ENCODE measurements at regions not wholly inside any gene's neighbourhood (a gene's known extent, or its start where the extent isn't known, plus 50 kb on each side); places are given as distances from the start of the nearest gene placed in this dataset.
"Not testable (repeated sequence)": the region's sequence is repeated elsewhere in the genome, so short reads cannot be mapped to it uniquely, and the experiment has no call there.

DNA sequence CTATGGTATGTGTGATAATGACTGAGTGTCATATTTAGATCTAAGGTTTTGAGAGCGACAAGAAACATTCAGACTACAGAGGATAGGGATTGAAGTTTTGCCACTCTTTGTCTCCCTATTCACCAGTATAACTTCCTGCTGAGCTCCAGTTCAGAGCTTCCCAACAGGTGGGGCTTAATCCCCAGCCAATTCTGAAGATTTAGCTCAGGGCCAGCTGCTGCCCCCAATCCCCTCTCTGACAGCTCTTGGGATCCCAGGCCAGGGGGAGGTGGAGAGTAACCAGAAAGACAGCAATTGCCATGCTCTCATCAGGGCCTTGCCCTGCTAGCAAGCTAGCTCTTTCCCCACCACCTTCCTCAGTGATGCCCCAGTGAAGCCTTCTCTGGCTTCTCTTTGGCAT, 57.8 kb downstream of the TRIL start:
- no peak overlapping the region for H2BK120ac ChIP-seq (ENCODE audit: low read depth, low read length)
- H2BK15ac ChIP-seq (ENCODE audit: low read length) = no peak overlapping the region
- H4K8ac ChIP-seq (ENCODE audit: low read depth, low read length) = no peak overlapping the region
- WGBS, 2 donors (ENCODE audit: extremely low coverage in 2 of 2, insufficient read length in 2 of 2, insufficient replicate concordance in 1 of 2) = no CpG with 5 or more reads among the region's 1 CpG
- H3K4me3 ChIP-seq (ENCODE audit: low read length in 2 of 2) = no peak overlapping the region
- H2AK5ac ChIP-seq (ENCODE audit: low read depth, low read length) = no peak overlapping the region
- no peak overlapping the region for H2BK5ac ChIP-seq (ENCODE audit: low read length)
- H3K18ac ChIP-seq (ENCODE audit: low read length) = peak overlapping the region; percentile 24
- no peak overlapping the region for H2BK12ac ChIP-seq (ENCODE audit: low read length)
- no peaks in the 10 kb centered on the region for H3K9me3 ChIP-seq (replicated peaks in 1 of 2; ENCODE audit: control insufficient read depth in 2 of 2, insufficient read depth in 1 of 2, low read depth in 1 of 2, low read length in 2 of 2)
- H3K27me3 ChIP-seq (ENCODE audit: control insufficient read depth in 3 of 3, insufficient read depth in 3 of 3, low read depth in 1 of 3, low read length in 3 of 3) = no peaks in the 10 kb centered on the region
- no peak overlapping the region for H3K14ac ChIP-seq (ENCODE audit: low read length)
- H3K4me2 ChIP-seq (ENCODE audit: insufficient read depth, low read length, poor library complexity, severe bottlenecking) = no peak overlapping the region
- no peaks in the 10 kb centered on the region for H3K79me1 ChIP-seq (ENCODE audit: low read depth, low read length)
- H2AFZ ChIP-seq (ENCODE audit: low read length) = no peak overlapping the region
- peaks cover 0 to 14% of the 10 kb centered on the region in 2 donors for H3K4me1 ChIP-seq (ENCODE audit: control insufficient read depth in 2 of 2, insufficient read depth in 1 of 2, low read depth in 1 of 2, low read length in 2 of 2)
- no peak overlapping the region for H3K9ac ChIP-seq (ENCODE audit: low read depth, low read length, poor library complexity)
- H4K91ac ChIP-seq (ENCODE audit: low read depth, low read length, poor library complexity) = no peak overlapping the region
- peak overlapping the region; percentile 53 for H3K27ac ChIP-seq (replicated peaks; ENCODE audit: low read length)
- no peak for DNase-seq (ENCODE audit: low spot score)
- no peak overlapping the region for H3K4ac ChIP-seq (ENCODE audit: low read length)
- H3K36me3 ChIP-seq (replicated peaks in 1 of 2; ENCODE audit: control insufficient read depth in 2 of 2, insufficient read depth in 2 of 2, low read length in 2 of 2) = no peaks in the 10 kb centered on the region
- no peak overlapping the region for H3K23ac ChIP-seq (ENCODE audit: low read depth, low read length, poor library complexity)

DNA sequence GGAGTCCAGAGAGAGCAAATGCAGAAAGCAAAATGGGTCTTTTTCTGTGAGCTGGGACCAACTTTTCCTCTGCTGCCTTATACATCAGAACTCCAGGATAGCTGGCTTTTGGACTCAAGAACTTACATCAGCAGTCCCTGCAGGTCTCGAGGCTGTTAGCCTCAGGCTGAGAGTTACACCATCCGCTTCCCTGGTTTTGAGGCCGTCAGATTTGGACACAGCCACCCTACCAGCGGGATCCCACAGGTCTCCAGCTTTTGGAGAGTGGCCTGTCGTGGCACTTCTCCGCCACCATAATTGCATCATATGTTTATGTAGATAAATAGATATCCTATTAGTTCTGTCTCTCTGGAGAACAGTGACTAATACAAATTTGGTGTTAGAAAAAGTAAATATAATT, 64.2 kb downstream of the TRIL start:
- no peak for DNase-seq (ENCODE audit: low spot score)
- no peak overlapping the region for H3K4ac ChIP-seq (ENCODE audit: low read length)

DNA sequence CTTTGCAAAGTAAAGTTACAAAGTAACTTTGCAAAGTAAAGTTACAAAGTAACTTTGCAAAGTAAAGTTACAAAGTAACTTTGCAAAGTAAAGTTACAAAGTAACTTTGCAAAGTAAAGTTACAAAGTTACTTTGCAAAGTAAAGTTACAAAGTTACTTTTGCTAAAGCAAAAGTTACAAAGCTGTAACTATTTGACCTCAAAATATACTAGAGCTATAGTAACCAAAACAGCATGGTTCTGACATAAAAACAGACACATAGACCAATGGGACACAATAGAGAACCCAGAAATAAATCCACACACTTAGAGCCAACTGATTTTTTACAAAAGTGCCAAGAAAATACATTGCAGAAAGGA, 66.3 kb downstream of the TRIL start:
- H3K9me3 ChIP-seq (replicated peaks in 1 of 2; ENCODE audit: control insufficient read depth in 2 of 2, insufficient read depth in 1 of 2, low read depth in 1 of 2, low read length in 2 of 2); H3K14ac ChIP-seq (ENCODE audit: low read length); H3K27ac ChIP-seq (replicated peaks; ENCODE audit: low read length); H3K4me3 ChIP-seq (ENCODE audit: low read length in 2 of 2); DNase-seq (ENCODE audit: low spot score); H2AFZ ChIP-seq (ENCODE audit: low read length); H3K9ac ChIP-seq (ENCODE audit: low read depth, low read length, poor library complexity); H3K23ac ChIP-seq (ENCODE audit: low read depth, low read length, poor library complexity); H3K4ac ChIP-seq (ENCODE audit: low read length); H4K8ac ChIP-seq (ENCODE audit: low read depth, low read length); H3K27me3 ChIP-seq (ENCODE audit: control insufficient read depth in 3 of 3, insufficient read depth in 3 of 3, low read depth in 1 of 3, low read length in 3 of 3); H3K4me1 ChIP-seq (ENCODE audit: control insufficient read depth in 2 of 2, insufficient read depth in 1 of 2, low read depth in 1 of 2, low read length in 2 of 2); H3K79me1 ChIP-seq (ENCODE audit: low read depth, low read length); H2BK12ac ChIP-seq (ENCODE audit: low read length); H2AK5ac ChIP-seq (ENCODE audit: low read depth, low read length); H2BK15ac ChIP-seq (ENCODE audit: low read length); H3K36me3 ChIP-seq (replicated peaks in 1 of 2; ENCODE audit: control insufficient read depth in 2 of 2, insufficient read depth in 2 of 2, low read length in 2 of 2); H3K18ac ChIP-seq (ENCODE audit: low read length); H3K4me2 ChIP-seq (ENCODE audit: insufficient read depth, low read length, poor library complexity, severe bottlenecking); H4K91ac ChIP-seq (ENCODE audit: low read depth, low read length, poor library complexity); H2BK120ac ChIP-seq (ENCODE audit: low read depth, low read length); H2BK5ac ChIP-seq (ENCODE audit: low read length): not testable (repeated sequence)

More for the DNA sequence above, 64.2 kb downstream of the TRIL start:
- H2AFZ ChIP-seq (ENCODE audit: low read length) = no peak overlapping the region
- H3K27ac ChIP-seq (replicated peaks; ENCODE audit: low read length) = no peak overlapping the region
- H2BK120ac ChIP-seq (ENCODE audit: low read depth, low read length) = no peak overlapping the region
- no peaks in the 10 kb centered on the region for H3K79me1 ChIP-seq (ENCODE audit: low read depth, low read length)
- no peak overlapping the region for H3K23ac ChIP-seq (ENCODE audit: low read depth, low read length, poor library complexity)
- H3K36me3 ChIP-seq (replicated peaks in 1 of 2; ENCODE audit: control insufficient read depth in 2 of 2, insufficient read depth in 2 of 2, low read length in 2 of 2) = no peaks in the 10 kb centered on the region
- WGBS, 2 donors (ENCODE audit: extremely low coverage in 2 of 2, insufficient read length in 2 of 2, insufficient replicate concordance in 1 of 2) = no CpG with 5 or more reads among the region's 6 CpGs
- H3K14ac ChIP-seq (ENCODE audit: low read length) = no peak overlapping the region
- H4K8ac ChIP-seq (ENCODE audit: low read depth, low read length) = no peak overlapping the region
- no peak overlapping the region for H2AK5ac ChIP-seq (ENCODE audit: low read depth, low read length)
- H3K27me3 ChIP-seq (ENCODE audit: control insufficient read depth in 3 of 3, insufficient read depth in 3 of 3, low read depth in 1 of 3, low read length in 3 of 3) = no peaks in the 10 kb centered on the region
- H3K9ac ChIP-seq (ENCODE audit: low read depth, low read length, poor library complexity) = no peak overlapping the region
- H2BK5ac ChIP-seq (ENCODE audit: low read length) = no peak overlapping the region
- H3K18ac ChIP-seq (ENCODE audit: low read length) = peak overlapping the region; percentile 65
- H3K4me1 ChIP-seq (ENCODE audit: control insufficient read depth in 2 of 2, insufficient read depth in 1 of 2, low read depth in 1 of 2, low read length in 2 of 2) = peaks cover 0 to 6% of the 10 kb centered on the region in 2 donors
- no peak overlapping the region for H2BK12ac ChIP-seq (ENCODE audit: low read length)
- no peaks in the 10 kb centered on the region for H3K9me3 ChIP-seq (replicated peaks in 1 of 2; ENCODE audit: control insufficient read depth in 2 of 2, insufficient read depth in 1 of 2, low read depth in 1 of 2, low read length in 2 of 2)
- no peak overlapping the region for H3K4me2 ChIP-seq (ENCODE audit: insufficient read depth, low read length, poor library complexity, severe bottlenecking)
- no peak overlapping the region for H3K4me3 ChIP-seq (ENCODE audit: low read length in 2 of 2)
- no peak overlapping the region for H4K91ac ChIP-seq (ENCODE audit: low read depth, low read length, poor library complexity)
- no peak overlapping the region for H2BK15ac ChIP-seq (ENCODE audit: low read length)

DNA sequence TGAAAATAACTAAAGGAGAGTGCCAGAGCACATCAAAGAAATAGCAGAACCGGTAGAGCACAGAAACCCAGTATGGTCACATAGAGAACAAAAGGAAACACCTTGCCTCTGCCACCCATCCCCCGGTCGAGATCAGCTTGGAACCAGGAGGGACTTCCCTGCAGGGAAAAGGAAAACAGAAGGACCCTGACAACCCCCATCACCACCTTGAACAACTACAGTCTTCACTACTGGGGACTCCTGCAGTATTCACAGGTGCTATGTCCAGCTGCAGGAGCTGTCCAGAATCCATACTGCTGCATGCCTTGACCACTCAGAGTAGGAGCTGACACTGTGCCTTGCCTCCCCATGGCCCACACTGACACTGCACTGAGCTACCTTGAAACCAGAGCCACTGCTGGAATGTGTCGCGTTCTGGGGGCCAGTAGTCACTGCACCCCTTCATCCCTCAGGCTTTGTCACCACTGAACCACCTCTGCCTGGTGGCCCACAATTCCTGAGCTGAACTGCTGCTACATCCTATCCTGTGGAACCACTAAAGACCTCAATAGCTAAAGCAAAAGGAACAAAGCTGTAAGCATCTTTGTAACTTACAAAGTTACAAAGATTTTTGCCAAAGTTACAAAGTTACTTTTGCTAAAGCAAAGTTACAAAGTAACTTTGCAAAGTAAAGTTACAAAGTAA, 66.8 kb downstream of the TRIL start:
- Histone ChIP-seq H2BK15ac (ENCODE audit: low read length) (no peak overlapping the region), H3K9me3 (replicated peaks in 1 of 2; ENCODE audit: control insufficient read depth in 2 of 2, insufficient read depth in 1 of 2, low read depth in 1 of 2, low read length in 2 of 2) (no peaks in the 10 kb centered on the region), H3K4me1 (ENCODE audit: control insufficient read depth in 2 of 2, insufficient read depth in 1 of 2, low read depth in 1 of 2, low read length in 2 of 2) (peaks cover 0 to 6% of the 10 kb centered on the region in 2 donors), H4K8ac (ENCODE audit: low read depth, low read length) (no peak overlapping the region), H3K14ac (ENCODE audit: low read length) (no peak overlapping the region), H2AFZ (ENCODE audit: low read length) (no peak overlapping the region), H3K27me3 (ENCODE audit: control insufficient read depth in 3 of 3, insufficient read depth in 3 of 3, low read depth in 1 of 3, low read length in 3 of 3) (peaks cover 0 to 2% (median 0%) of the 10 kb centered on the region in 3 experiments), H3K27ac (replicated peaks; ENCODE audit: low read length) (no peak overlapping the region), H2AK5ac (ENCODE audit: low read depth, low read length) (no peak overlapping the region), H3K9ac (ENCODE audit: low read depth, low read length, poor library complexity) (no peak overlapping the region), H2BK120ac (ENCODE audit: low read depth, low read length) (no peak overlapping the region), H3K4me3 (ENCODE audit: low read length in 2 of 2) (no peak overlapping the region), H3K36me3 (replicated peaks in 1 of 2; ENCODE audit: control insufficient read depth in 2 of 2, insufficient read depth in 2 of 2, low read length in 2 of 2) (no peaks in the 10 kb centered on the region), H3K23ac (ENCODE audit: low read depth, low read length, poor library complexity) (no peak overlapping the region), H3K18ac (ENCODE audit: low read length) (no peak overlapping the region), H2BK5ac (ENCODE audit: low read length) (no peak overlapping the region), H4K91ac (ENCODE audit: low read depth, low read length, poor library complexity) (no peak overlapping the region), H3K4me2 (ENCODE audit: insufficient read depth, low read length, poor library complexity, severe bottlenecking) (no peak overlapping the region), H3K4ac (ENCODE audit: low read length) (no peak overlapping the region), H3K79me1 (ENCODE audit: low read depth, low read length) (no peaks in the 10 kb centered on the region), H2BK12ac (ENCODE audit: low read length) (no peak overlapping the region)
- no CpG with 5 or more reads among the region's 5 CpGs for WGBS, 2 donors (ENCODE audit: extremely low coverage in 2 of 2, insufficient read length in 2 of 2, insufficient replicate concordance in 1 of 2)
- DNase-seq (ENCODE audit: low spot score) = no peak
